ENCODE measurements at regions not wholly inside any gene's neighbourhood (a gene's known extent, or its start where the extent isn't known, plus 50 kb on each side); places are given as distances from the start of the nearest gene placed in this dataset.
"Not testable (repeated sequence)": the region's sequence is repeated elsewhere in the genome, so short reads cannot be mapped to it uniquely, and the experiment has no call there.

GRCh38 chr2:160574468-160575140 is 81.0 kb upstream of the RBMS1 start:
- no peak overlapping the region for H3K9ac ChIP-seq (ENCODE audit: low read length in 3 of 3)
- intact Hi-C loops (cut with DNase I): no loop called here
- H3K4me1 ChIP-seq (ENCODE audit: control insufficient read depth in 2 of 3, insufficient read depth in 2 of 3, low read depth in 1 of 3, low read length in 3 of 3): no peaks in the 10 kb centered on the region
- no peak overlapping the region for H3K4me3 ChIP-seq (ENCODE audit: low read length in 3 of 3)
- no peak overlapping the region for H3K27ac ChIP-seq (ENCODE audit: low read depth in 2 of 2, low read length in 2 of 2)
- DNase-seq: no peak
- TF ChIP-seq, protein P1, sequence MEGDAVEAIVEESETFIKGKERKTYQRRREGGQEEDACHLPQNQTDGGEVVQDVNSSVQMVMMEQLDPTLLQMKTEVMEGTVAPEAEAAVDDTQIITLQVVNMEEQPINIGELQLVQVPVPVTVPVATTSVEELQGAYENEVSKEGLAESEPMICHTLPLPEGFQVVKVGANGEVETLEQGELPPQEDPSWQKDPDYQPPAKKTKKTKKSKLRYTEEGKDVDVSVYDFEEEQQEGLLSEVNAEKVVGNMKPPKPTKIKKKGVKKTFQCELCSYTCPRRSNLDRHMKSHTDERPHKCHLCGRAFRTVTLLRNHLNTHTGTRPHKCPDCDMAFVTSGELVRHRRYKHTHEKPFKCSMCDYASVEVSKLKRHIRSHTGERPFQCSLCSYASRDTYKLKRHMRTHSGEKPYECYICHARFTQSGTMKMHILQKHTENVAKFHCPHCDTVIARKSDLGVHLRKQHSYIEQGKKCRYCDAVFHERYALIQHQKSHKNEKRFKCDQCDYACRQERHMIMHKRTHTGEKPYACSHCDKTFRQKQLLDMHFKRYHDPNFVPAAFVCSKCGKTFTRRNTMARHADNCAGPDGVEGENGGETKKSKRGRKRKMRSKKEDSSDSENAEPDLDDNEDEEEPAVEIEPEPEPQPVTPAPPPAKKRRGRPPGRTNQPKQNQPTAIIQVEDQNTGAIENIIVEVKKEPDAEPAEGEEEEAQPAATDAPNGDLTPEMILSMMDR (IDR thresholded peaks at IDR 0.05; ENCODE audit: borderline replicate concordance, extremely low read depth, insufficient read depth): no peak
- no peak for FAIRE-seq
- H3K9me3 ChIP-seq (ENCODE audit: control insufficient read depth in 2 of 3, insufficient read depth in 1 of 3, low read length in 3 of 3): peaks cover 0 to 5% (median 0%) of the 10 kb centered on the region in 3 donors
- no peaks in the 10 kb centered on the region for H3K36me3 ChIP-seq (ENCODE audit: control insufficient read depth in 2 of 3, insufficient read depth in 3 of 3, low read length in 3 of 3)
- H3K27me3 ChIP-seq (ENCODE audit: control insufficient read depth, insufficient read depth, low read length): no peaks in the 10 kb centered on the region

DNA sequence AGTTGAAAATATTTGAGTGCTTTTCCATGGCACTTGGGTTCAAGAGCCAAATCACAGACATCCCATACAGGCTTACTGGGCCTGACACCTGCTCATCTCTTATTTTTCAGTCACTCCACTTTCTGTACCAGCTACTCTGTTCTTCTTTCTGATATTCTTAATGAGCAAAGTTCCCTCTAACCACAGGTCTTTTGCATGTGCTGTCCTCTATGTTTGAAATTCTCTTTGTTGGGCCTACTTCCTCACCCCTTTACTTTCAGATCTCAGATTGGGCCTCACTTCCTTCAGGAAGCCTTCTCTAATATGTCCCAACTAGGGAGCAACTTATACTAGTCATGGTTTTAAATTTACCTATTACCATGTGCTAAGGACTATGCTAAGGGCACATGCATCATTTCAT is 81.8 kb upstream of the RBMS1 start:
- Histone ChIP-seq H3K36me3 (ENCODE audit: control insufficient read depth in 2 of 3, insufficient read depth in 3 of 3, low read length in 3 of 3) (no peaks in the 10 kb centered on the region), H3K4me3 (ENCODE audit: low read length in 3 of 3) (no peak overlapping the region), H3K27me3 (ENCODE audit: control insufficient read depth, insufficient read depth, low read length) (no peaks in the 10 kb centered on the region), H3K9ac (ENCODE audit: low read length in 3 of 3) (no peak overlapping the region), H3K27ac (ENCODE audit: low read depth in 2 of 2, low read length in 2 of 2) (no peak overlapping the region), H3K4me1 (ENCODE audit: control insufficient read depth in 2 of 3, insufficient read depth in 2 of 3, low read depth in 1 of 3, low read length in 3 of 3) (no peaks in the 10 kb centered on the region), H3K9me3 (ENCODE audit: control insufficient read depth in 2 of 3, insufficient read depth in 1 of 3, low read length in 3 of 3) (peaks cover 0 to 5% (median 0%) of the 10 kb centered on the region in 3 donors)
- FAIRE-seq (no peak), DNase-seq (no peak)
- TF ChIP-seq, protein P1 (IDR thresholded peaks at IDR 0.05; ENCODE audit: borderline replicate concordance, extremely low read depth, insufficient read depth): no peak
- intact Hi-C loops (cut with DNase I): no loop called here

GRCh38 chr2:160576054-160576499 is 82.5 kb upstream of the RBMS1 start:
- no peak for DNase-seq
- Histone ChIP-seq H3K27me3 (ENCODE audit: control insufficient read depth, insufficient read depth, low read length) (no peaks in the 10 kb centered on the region), H3K4me1 (ENCODE audit: control insufficient read depth in 2 of 3, insufficient read depth in 2 of 3, low read depth in 1 of 3, low read length in 3 of 3) (no peaks in the 10 kb centered on the region), H3K9ac (ENCODE audit: low read length in 3 of 3) (no peak overlapping the region), H3K36me3 (ENCODE audit: control insufficient read depth in 2 of 3, insufficient read depth in 3 of 3, low read length in 3 of 3) (no peaks in the 10 kb centered on the region), H3K9me3 (ENCODE audit: control insufficient read depth in 2 of 3, insufficient read depth in 1 of 3, low read length in 3 of 3) (peaks cover 0 to 5% (median 0%) of the 10 kb centered on the region in 3 donors), H3K27ac (ENCODE audit: low read depth in 2 of 2, low read length in 2 of 2) (peak overlapping the region in 1 of 2 donors; percentile 28), H3K4me3 (ENCODE audit: low read length in 3 of 3) (no peak overlapping the region)
- TF ChIP-seq, protein P1 (IDR thresholded peaks at IDR 0.05; ENCODE audit: borderline replicate concordance, extremely low read depth, insufficient read depth): no peak
- intact Hi-C loops (cut with DNase I): no loop called here
- FAIRE-seq: no peak

DNA sequence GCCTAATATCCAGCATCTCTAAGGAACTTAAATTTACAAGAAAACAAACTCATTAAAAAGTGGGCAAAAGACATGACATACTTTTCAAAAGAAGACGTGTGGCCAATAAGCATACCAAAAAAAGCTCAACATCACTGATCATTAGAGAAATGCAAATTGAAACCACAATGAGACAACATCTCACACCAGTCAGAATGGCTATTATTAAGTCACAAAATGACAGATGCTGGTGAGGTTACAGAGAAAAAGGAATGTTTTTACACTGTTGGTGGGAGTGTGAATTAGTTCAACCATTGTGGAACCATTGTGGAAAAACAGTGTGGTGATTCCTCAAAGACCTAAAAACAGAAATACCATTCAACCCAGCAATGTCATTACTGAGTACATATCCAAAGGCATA is 83.5 kb upstream of the RBMS1 start:
- H3K4me3 ChIP-seq (ENCODE audit: low read length in 3 of 3); DNase-seq; H3K9ac ChIP-seq (ENCODE audit: low read length in 3 of 3); H3K27me3 ChIP-seq (ENCODE audit: control insufficient read depth, insufficient read depth, low read length); H3K9me3 ChIP-seq (ENCODE audit: control insufficient read depth in 2 of 3, insufficient read depth in 1 of 3, low read length in 3 of 3); intact Hi-C loops (cut with DNase I); H3K36me3 ChIP-seq (ENCODE audit: control insufficient read depth in 2 of 3, insufficient read depth in 3 of 3, low read length in 3 of 3); H3K27ac ChIP-seq (ENCODE audit: low read depth in 2 of 2, low read length in 2 of 2); H3K4me1 ChIP-seq (ENCODE audit: control insufficient read depth in 2 of 3, insufficient read depth in 2 of 3, low read depth in 1 of 3, low read length in 3 of 3); FAIRE-seq: not testable (repeated sequence)
